PC-9 (cell line): ENCODE measurements at regions not wholly inside any gene's neighbourhood (a gene's known extent, or its start where the extent isn't known, plus 50 kb on each side); places are given as distances from the start of the nearest gene placed in this dataset.

Experiments
- CTCF ChIP-seq: fragments of 200-600 bp; sonication (generic); conservative IDR thresholded peaks from 2 replicates; pipeline ENCODE4 v1.6.1; 2017; ENCODE audit warnings: mixed run types, antibody characterized with exemption, mild to moderate bottlenecking, moderate library complexity
- EZH2 ChIP-seq: fragments of 200-600 bp; sonication (generic); IDR thresholded peaks from 2 replicates; pipeline ENCODE4 v1.8.0; 2017; ENCODE audit warnings: antibody characterized with exemption, low read depth

- TF ChIP-seq CTCF, result no peak
- TF ChIP-seq EZH2, result no peak
Measured at GRCh38 chr4:111494971-111495370, 650.3 kb upstream of the FAM241A start.
